SK-N-SH (cell line): ENCODE measurements at regions not wholly inside any gene's neighbourhood (a gene's known extent, or its start where the extent isn't known, plus 50 kb on each side); places are given as distances from the start of the nearest gene placed in this dataset.

ENCODE experiments used
- CTCF ChIA-PET: fragments of 300-600, 350-600 bp; formaldehyde crosslinking; extraction: SDS; loops from one replicate; lab custom pipeline; 2021; lab: Yijun Ruan, JAX
- POLR2A ChIA-PET: fragments of 350-600 bp; sonication (Branson Sonifier 250); formaldehyde crosslinking; extraction: SDS; loops from one replicate; lab custom pipeline; 2020; ENCODE audit warnings: antibody characterized with exemption, inconsistent platforms; lab: Yijun Ruan, JAX
- DNase-seq: peaks from one replicate; pipeline ENCODE4 v3.0.0; 2012
- H2AFZ ChIP-seq: fragments of 200-600 bp; sonication (generic); 2 replicates; pipeline ENCODE4 v1.8.1; 2016; ENCODE audit warnings: antibody characterized with exemption, mild to moderate bottlenecking, low read depth
- H3F3A ChIP-seq: fragments of 200-600 bp; sonication (generic); replicated peaks from 2 replicates; pipeline ENCODE3; 2016; ENCODE audit warnings: antibody characterized with exemption, mild to moderate bottlenecking; ENCODE audit not compliant: insufficient read depth
- H3K27ac ChIP-seq, 2 experiments: fragments of 200-500 bp in 1 of 2; fragments of 200-600 bp in 1 of 2; sonication (Bioruptor generic) in 1 of 2; sonication (generic), shearing (Covaris generic) in 1 of 2; 2 replicates each; pipeline versions ENCODE4 v1.5.1 to v1.6.1; 2014 to 2016; ENCODE audit warnings: low read depth in 2 of 2, inconsistent platforms in 1 of 2, low read length in 1 of 2, mild to moderate bottlenecking in 1 of 2, mixed read lengths in 1 of 2
- H3K27me3 ChIP-seq: fragments of 200-600 bp; sonication (generic), shearing (Covaris generic); 2 replicates; pipeline ENCODE4 v1.6.1; 2016; ENCODE audit warnings: mixed run types; ENCODE audit not compliant: insufficient read depth
- H3K36me3 ChIP-seq, 2 experiments: fragments of 200-500 bp in 1 of 2; fragments of 200-600 bp in 1 of 2; sonication (Bioruptor generic) in 1 of 2; sonication (generic) in 1 of 2; replicated peaks in 1 of 2; 2 replicates each; pipeline versions ENCODE3 to v1.5.1; 2014 to 2016; ENCODE audit warnings: low read length in 1 of 2, mild to moderate bottlenecking in 1 of 2; ENCODE audit not compliant: insufficient read depth in 2 of 2, control insufficient read depth in 1 of 2
- H3K4me1 ChIP-seq, 2 experiments: fragments of 200-500 bp in 1 of 2; fragments of 200-600 bp in 1 of 2; sonication (Bioruptor generic) in 1 of 2; sonication (generic), shearing (Covaris generic) in 1 of 2; 2 replicates each; pipeline versions ENCODE4 v1.5.1 to v1.6.1; 2014 to 2016; ENCODE audit warnings: low read depth in 1 of 2, low read length in 1 of 2, mixed run types in 1 of 2; ENCODE audit not compliant: insufficient read depth in 2 of 2, control insufficient read depth in 1 of 2
- H3K4me2 ChIP-seq: fragments of 200-600 bp; sonication (generic), shearing (Covaris generic); 2 replicates; pipeline ENCODE4 v1.6.1; 2017; ENCODE audit warnings: mixed run types
- H3K4me3 ChIP-seq, 2 experiments: fragments of 200-500 bp in 1 of 2; fragments of 200-600 bp in 1 of 2; sonication (Bioruptor generic) in 1 of 2; sonication (generic), shearing (Covaris generic) in 1 of 2; 2 replicates each; pipeline versions ENCODE4 v1.5.1 to v1.8.1; 2014 to 2016; ENCODE audit warnings: low read depth in 2 of 2, inconsistent platforms in 1 of 2, low read length in 1 of 2, mild to moderate bottlenecking in 1 of 2, mixed read lengths in 1 of 2, moderate library complexity in 1 of 2
- H3K79me2 ChIP-seq: fragments of 200-600 bp; sonication (generic); 2 replicates; pipeline ENCODE4 v1.8.1; 2017; ENCODE audit warnings: mild to moderate bottlenecking; ENCODE audit not compliant: insufficient read depth
- H3K9ac ChIP-seq: fragments of 200-600 bp; sonication (generic); 2 replicates; pipeline ENCODE4 v1.6.1; 2017; ENCODE audit warnings: mixed run types
- H3K9me2 ChIP-seq: fragments of 200-600 bp; sonication (generic); 2 replicates; pipeline ENCODE4 v1.6.1; 2017; ENCODE audit warnings: mixed run types
- H3K9me3 ChIP-seq: fragments of 200-600 bp; sonication (generic); 2 replicates; pipeline ENCODE4 v1.6.1; 2017; ENCODE audit warnings: mixed run types, mild to moderate bottlenecking, moderate library complexity
- H4K20me1 ChIP-seq: fragments of 200-600 bp; sonication (generic); 2 replicates; pipeline ENCODE4 v1.6.1; 2017; ENCODE audit warnings: mild to moderate bottlenecking, mixed run types; ENCODE audit not compliant: insufficient read depth
- EP300 ChIP-seq, 2 experiments: IDR thresholded peaks; 2 replicates each; pipeline versions ENCODE4 v1.4.0 to v1.6.1; 2012; ENCODE audit warnings: borderline replicate concordance in 1 of 2, low read depth in 1 of 2, low read length in 1 of 2
- EZH2phosphoT487 ChIP-seq: fragments of 200-600 bp; sonication (generic); IDR thresholded peaks from 2 replicates; pipeline ENCODE4 v1.6.1; 2017; ENCODE audit warnings: low read depth, mixed run types, mild to moderate bottlenecking, antibody characterized with exemption, moderate library complexity, borderline replicate concordance
- FOXJ3 ChIP-seq: sonication (generic); formaldehyde crosslinking; IDR thresholded peaks from 2 replicates; pipeline ENCODE4 v1.5.1; 2020; ENCODE audit warnings: mild to moderate bottlenecking, missing genetic modification reagents
- JUND ChIP-seq: IDR thresholded peaks from 2 replicates; pipeline ENCODE4 v1.4.0; 2012
- MEF2A ChIP-seq: IDR thresholded peaks from 2 replicates; pipeline ENCODE4 v1.4.0; 2012; ENCODE audit warnings: low read depth, borderline replicate concordance
- MXI1 ChIP-seq: IDR thresholded peaks from 2 replicates; pipeline ENCODE4 v1.6.1; 2012; ENCODE audit warnings: mild to moderate bottlenecking, low read depth, low read length, improper control_type of control experiment
- RCOR1 ChIP-seq: fragments of 150-350 bp; IDR thresholded peaks from 2 replicates; pipeline ENCODE4 v1.6.1; 2017; ENCODE audit warnings: antibody characterized with exemption, low read length
- RFX5 ChIP-seq: IDR thresholded peaks from 2 replicates; pipeline ENCODE4 v1.6.1; 2012; ENCODE audit warnings: mild to moderate bottlenecking, improper control_type of control experiment, low read length
- SIN3A ChIP-seq: IDR thresholded peaks from 2 replicates; pipeline ENCODE4 v1.6.1; 2012; ENCODE audit warnings: low read depth, mild to moderate bottlenecking, low read length, moderate library complexity, borderline replicate concordance
- TAF1 ChIP-seq: IDR thresholded peaks from 2 replicates; pipeline ENCODE4 v1.6.1; 2012; ENCODE audit warnings: low read depth, mild to moderate bottlenecking, low read length, moderate library complexity, borderline replicate concordance
- TEAD4 ChIP-seq: IDR thresholded peaks from 2 replicates; pipeline ENCODE4 v1.4.0; 2012; ENCODE audit warnings: mild to moderate bottlenecking, borderline replicate concordance; ENCODE audit not compliant: insufficient read depth
- USF2 ChIP-seq: fragments of 150-350 bp; IDR thresholded peaks from 2 replicates; pipeline ENCODE4 v1.6.1; 2017; ENCODE audit warnings: antibody characterized with exemption, low read length, low read depth, borderline replicate concordance
- YY1 ChIP-seq: IDR thresholded peaks from 2 replicates; pipeline ENCODE4 v1.4.0; 2012; ENCODE audit warnings: low read depth, mild to moderate bottlenecking
- WGBS: methylation state at CpG from one replicate; pipeline ENCODE4 v1.1.6; 2017; ENCODE audit warnings: low lambda C conversion rate; 5-methylcytosine and 5-hydroxymethylcytosine counted together
- TF ChIP-seq, protein P1 (sequence below): fragments of 200-600 bp; sonication (generic); IDR thresholded peaks from 2 replicates; pipeline ENCODE4 v1.6.1; 2017; ENCODE audit warnings: antibody characterized with exemption, mild to moderate bottlenecking, moderate library complexity
- TF ChIP-seq, protein P2 (sequence below): IDR thresholded peaks from 2 replicates; pipeline ENCODE4 v1.4.0; 2012; ENCODE audit warnings: low read depth, borderline replicate concordance
- TF ChIP-seq, protein P3 (sequence below): IDR thresholded peaks from 2 replicates; pipeline ENCODE4 v1.4.0; 2012; ENCODE audit warnings: low read depth

DNA sequence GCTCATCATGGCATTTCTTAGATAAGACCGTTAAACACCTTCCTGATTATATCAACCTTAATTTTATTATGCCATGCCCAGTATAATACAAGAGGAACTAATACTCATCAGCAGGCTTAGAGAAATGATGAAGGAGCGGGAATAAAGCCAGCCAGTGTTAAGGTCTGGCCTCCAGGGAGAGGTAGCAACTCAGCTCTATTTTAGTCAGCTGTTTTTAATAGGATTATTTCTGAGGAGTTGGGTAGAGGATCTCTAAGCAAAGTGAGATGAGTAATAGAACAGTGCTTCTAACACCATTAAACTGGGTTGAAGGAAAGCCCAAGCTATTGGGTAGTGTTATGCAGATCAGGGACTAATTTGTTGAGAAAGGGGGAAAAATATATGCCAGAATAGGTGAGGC, 921.5 kb downstream of the TTLL7 start (continued):
- no peak for TF ChIP-seq USF2
- TF ChIP-seq, protein P1, sequence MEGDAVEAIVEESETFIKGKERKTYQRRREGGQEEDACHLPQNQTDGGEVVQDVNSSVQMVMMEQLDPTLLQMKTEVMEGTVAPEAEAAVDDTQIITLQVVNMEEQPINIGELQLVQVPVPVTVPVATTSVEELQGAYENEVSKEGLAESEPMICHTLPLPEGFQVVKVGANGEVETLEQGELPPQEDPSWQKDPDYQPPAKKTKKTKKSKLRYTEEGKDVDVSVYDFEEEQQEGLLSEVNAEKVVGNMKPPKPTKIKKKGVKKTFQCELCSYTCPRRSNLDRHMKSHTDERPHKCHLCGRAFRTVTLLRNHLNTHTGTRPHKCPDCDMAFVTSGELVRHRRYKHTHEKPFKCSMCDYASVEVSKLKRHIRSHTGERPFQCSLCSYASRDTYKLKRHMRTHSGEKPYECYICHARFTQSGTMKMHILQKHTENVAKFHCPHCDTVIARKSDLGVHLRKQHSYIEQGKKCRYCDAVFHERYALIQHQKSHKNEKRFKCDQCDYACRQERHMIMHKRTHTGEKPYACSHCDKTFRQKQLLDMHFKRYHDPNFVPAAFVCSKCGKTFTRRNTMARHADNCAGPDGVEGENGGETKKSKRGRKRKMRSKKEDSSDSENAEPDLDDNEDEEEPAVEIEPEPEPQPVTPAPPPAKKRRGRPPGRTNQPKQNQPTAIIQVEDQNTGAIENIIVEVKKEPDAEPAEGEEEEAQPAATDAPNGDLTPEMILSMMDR = no peak
- TF ChIP-seq EZH2phosphoT487 = no peak
- TF ChIP-seq, protein P2, sequence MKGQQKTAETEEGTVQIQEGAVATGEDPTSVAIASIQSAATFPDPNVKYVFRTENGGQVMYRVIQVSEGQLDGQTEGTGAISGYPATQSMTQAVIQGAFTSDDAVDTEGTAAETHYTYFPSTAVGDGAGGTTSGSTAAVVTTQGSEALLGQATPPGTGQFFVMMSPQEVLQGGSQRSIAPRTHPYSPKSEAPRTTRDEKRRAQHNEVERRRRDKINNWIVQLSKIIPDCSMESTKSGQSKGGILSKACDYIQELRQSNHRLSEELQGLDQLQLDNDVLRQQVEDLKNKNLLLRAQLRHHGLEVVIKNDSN = no peak
- no peak for TF ChIP-seq TEAD4

DNA sequence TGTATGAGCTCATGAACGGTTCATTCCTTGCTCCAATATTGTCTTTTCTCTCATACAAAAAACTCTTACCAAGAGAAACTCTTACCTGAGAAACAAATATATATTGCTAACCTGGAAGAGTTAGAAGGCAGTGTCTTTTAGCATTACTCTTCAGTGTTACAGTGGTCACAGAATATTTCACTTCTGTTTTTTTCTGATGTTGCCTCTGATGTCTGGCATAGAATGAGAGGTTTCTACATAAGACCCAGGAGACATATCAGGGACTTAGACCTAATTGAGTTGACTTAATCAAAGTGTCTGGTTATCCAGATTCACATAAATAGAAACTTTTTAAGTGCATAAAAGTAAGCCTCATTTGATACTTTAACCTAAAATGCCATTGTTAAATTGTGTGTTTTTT, 923.8 kb downstream of the TTLL7 start:
- 79% methylated on average over 1 of the region's 1 CpG for WGBS
- H3K79me2 ChIP-seq = no peaks in the 10 kb centered on the region
- H3K36me3 ChIP-seq = no peaks in the 10 kb centered on the region
- POLR2A ChIA-PET = no interaction called here
- H3K4me2 ChIP-seq = no peak overlapping the region
- no peaks in the 10 kb centered on the region for H3F3A ChIP-seq
- no peak overlapping the region for H2AFZ ChIP-seq
- H3K9me2 ChIP-seq = no peaks in the 10 kb centered on the region
- H3K9ac ChIP-seq = no peak overlapping the region
- H3K4me3 ChIP-seq = no peak overlapping the region
- no peak for DNase-seq
- no peak for TF ChIP-seq RCOR1
- TF ChIP-seq MXI1 = no peak
- TF ChIP-seq, protein P3, sequence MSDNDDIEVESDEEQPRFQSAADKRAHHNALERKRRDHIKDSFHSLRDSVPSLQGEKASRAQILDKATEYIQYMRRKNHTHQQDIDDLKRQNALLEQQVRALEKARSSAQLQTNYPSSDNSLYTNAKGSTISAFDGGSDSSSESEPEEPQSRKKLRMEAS = no peak
- TF ChIP-seq JUND = no peak
- no peak for TF ChIP-seq RFX5
- TF ChIP-seq SIN3A = no peak
- no peak for TF ChIP-seq USF2
- TF ChIP-seq, protein P2 = no peak
- TF ChIP-seq EP300 (IDR thresholded peaks at IDR 0.05; ENCODE audit: borderline replicate concordance in 1 of 2, low read depth in 1 of 2, low read length in 1 of 2) = no peak
- TF ChIP-seq MEF2A = no peak
- no peak for TF ChIP-seq TAF1
- TF ChIP-seq FOXJ3 (CRISPR knock-in tag) = no peak
- TF ChIP-seq YY1 = no peak
- TF ChIP-seq TEAD4 = no peak
- H3K9me3 ChIP-seq = no peaks in the 10 kb centered on the region
- CTCF ChIA-PET = interaction anchor here (0.6 to 0.7 kb wide), 2 partner anchors 106 to 1175 kb away, joined by 3 to 4 read pairs; no protein-coding TSS in a partner anchor
- no peaks in the 10 kb centered on the region for H4K20me1 ChIP-seq
- no peak overlapping the region for H3K27ac ChIP-seq
- H3K4me1 ChIP-seq = no peaks in the 10 kb centered on the region
- no peaks in the 10 kb centered on the region for H3K27me3 ChIP-seq
